Smooth muscle cell (in vitro differentiated cells): ENCODE measurements at regions not wholly inside any gene's neighbourhood (a gene's known extent, or its start where the extent isn't known, plus 50 kb on each side); places are given as distances from the start of the nearest gene placed in this dataset.
"Not testable (repeated sequence)": the region's sequence is repeated elsewhere in the genome, so short reads cannot be mapped to it uniquely, and the experiment has no call there.

Experiments
- DNase-seq: peaks from one replicate; lab custom pipeline; 2025; ENCODE audit not compliant: unreplicated experiment; lab: John Stamatoyannopoulos, UW
- H2AFZ ChIP-seq: fragments of 200-600 bp; sonication (generic); 2 replicates; pipeline ENCODE4 v1.6.0; 2016; ENCODE audit warnings: antibody characterized with exemption, low read depth, mild to moderate bottlenecking
- H3F3A ChIP-seq: fragments of 200-600 bp; sonication (generic); 2 replicates; pipeline ENCODE4 v1.6.0; 2017; ENCODE audit warnings: antibody characterized with exemption, low read depth
- H3K27ac ChIP-seq: fragments of 200-600 bp; sonication (generic); 2 replicates; pipeline ENCODE4 v1.5.1; 2016; ENCODE audit warnings: low read depth, mild to moderate bottlenecking
- H3K27me3 ChIP-seq: fragments of 200-600 bp; sonication (generic); 2 replicates; pipeline ENCODE4 v1.6.1; 2016; ENCODE audit warnings: low read depth, mild to moderate bottlenecking
- H3K36me3 ChIP-seq: fragments of 200-600 bp; sonication (generic); 2 replicates; pipeline ENCODE4 v1.5.1; 2016; ENCODE audit warnings: low read depth
- H3K4me1 ChIP-seq: fragments of 200-600 bp; sonication (generic); 2 replicates; pipeline ENCODE4 v1.5.1; 2016; ENCODE audit warnings: low read depth
- H3K4me2 ChIP-seq: fragments of 200-600 bp; sonication (generic); 2 replicates; pipeline ENCODE4 v1.6.0; 2016; ENCODE audit warnings: mild to moderate bottlenecking
- H3K4me3 ChIP-seq: fragments of 200-600 bp; sonication (generic); 2 replicates; pipeline ENCODE4 v1.5.1; 2016; ENCODE audit warnings: mild to moderate bottlenecking
- H3K79me2 ChIP-seq: fragments of 200-600 bp; sonication (generic); 2 replicates; pipeline ENCODE4 v1.6.0; 2016; ENCODE audit warnings: low read depth, mild to moderate bottlenecking
- H3K9ac ChIP-seq: fragments of 200-600 bp; sonication (generic); 2 replicates; pipeline ENCODE4 v1.6.0; 2016; ENCODE audit warnings: low read depth
- H3K9me3 ChIP-seq: fragments of 200-600 bp; sonication (generic); replicated peaks from 2 replicates; pipeline ENCODE4 v1.5.1; 2016; ENCODE audit warnings: low read depth
- H4K20me1 ChIP-seq: fragments of 200-600 bp; sonication (generic); 2 replicates; pipeline ENCODE4 v1.6.0; 2016; ENCODE audit warnings: low read depth
- CTCF ChIP-seq: fragments of 200-600 bp; sonication (generic); IDR thresholded peaks from 2 replicates; pipeline ENCODE4 v1.5.1; 2017; ENCODE audit warnings: borderline replicate concordance, mild to moderate bottlenecking, antibody characterized with exemption; ENCODE audit not compliant: insufficient read depth, poor library complexity, severe bottlenecking
- WGBS: methylation state at CpG from one replicate; pipeline ENCODE4 v1.1.7; 2016; ENCODE audit warnings: low lambda C conversion rate; 5-methylcytosine and 5-hydroxymethylcytosine counted together

- no peak overlapping the region for H3K9ac ChIP-seq
- no peaks in the 10 kb centered on the region for H3F3A ChIP-seq
- H3K4me1 ChIP-seq: no peaks in the 10 kb centered on the region
- no peaks in the 10 kb centered on the region for H4K20me1 ChIP-seq
- 89% methylated on average over 2 of the region's 2 CpGs for WGBS
- no peaks in the 10 kb centered on the region for H3K79me2 ChIP-seq
- H3K4me3 ChIP-seq: no peak overlapping the region
- H3K9me3 ChIP-seq: no peaks in the 10 kb centered on the region
- TF ChIP-seq CTCF: no peak
- no peak for DNase-seq
- H3K27me3 ChIP-seq: no peaks in the 10 kb centered on the region
- H3K4me2 ChIP-seq: no peak overlapping the region
- no peak overlapping the region for H2AFZ ChIP-seq
- no peak overlapping the region for H3K27ac ChIP-seq
- no peaks in the 10 kb centered on the region for H3K36me3 ChIP-seq
These were observed 592.9 kb upstream of the FBXO33 start for GRCh38 chr14:40025101-40025500.

- Histone ChIP-seq H3K9me3 (no peaks in the 10 kb centered on the region), H3K9ac (no peak overlapping the region), H3K27me3 (no peaks in the 10 kb centered on the region), H3K36me3 (no peaks in the 10 kb centered on the region), H3K27ac (no peak overlapping the region), H2AFZ (no peak overlapping the region), H3K4me3 (no peak overlapping the region), H3F3A (no peaks in the 10 kb centered on the region), H3K4me2 (no peak overlapping the region), H3K4me1 (no peaks in the 10 kb centered on the region), H3K79me2 (no peaks in the 10 kb centered on the region), H4K20me1 (no peaks in the 10 kb centered on the region)
- DNase-seq: no peak
- TF ChIP-seq CTCF: no peak
- 95% methylated on average over 3 of the region's 3 CpGs for WGBS
These were observed 578.7 kb upstream of the FBXO33 start for GRCh38 chr14:40010961-40011360.

- no peaks in the 10 kb centered on the region for H3K27me3 ChIP-seq
- 96% methylated on average over 4 of the region's 4 CpGs for WGBS
- no peak for TF ChIP-seq CTCF
These were observed 577.5 kb upstream of the FBXO33 start for GRCh38 chr14:40009771-40010170.

GRCh38 chr14:40008345-40008744 is 576.1 kb upstream of the FBXO33 start:
- H3K9me3 ChIP-seq, H3K4me3 ChIP-seq, H2AFZ ChIP-seq, H3F3A ChIP-seq, DNase-seq, H3K9ac ChIP-seq, H4K20me1 ChIP-seq, H3K36me3 ChIP-seq, H3K4me2 ChIP-seq, H3K79me2 ChIP-seq, H3K27ac ChIP-seq, H3K4me1 ChIP-seq, H3K27me3 ChIP-seq: not testable (repeated sequence)
- 94% methylated on average over 2 of the region's 2 CpGs for WGBS

More at GRCh38 chr14:40009771-40010170, 577.5 kb upstream of the FBXO33 start:
- Histone ChIP-seq H3K79me2 (no peaks in the 10 kb centered on the region), H3K36me3 (no peaks in the 10 kb centered on the region), H3K4me3 (no peak overlapping the region), H4K20me1 (no peaks in the 10 kb centered on the region), H2AFZ (no peak overlapping the region), H3F3A (no peaks in the 10 kb centered on the region), H3K4me2 (no peak overlapping the region), H3K27ac (no peak overlapping the region), H3K9me3 (no peaks in the 10 kb centered on the region), H3K9ac (no peak overlapping the region), H3K4me1 (no peaks in the 10 kb centered on the region)
- DNase-seq: no peak
